DOHH2 (cell line): ENCODE measurements at regions not wholly inside any gene's neighbourhood (a gene's known extent, or its start where the extent isn't known, plus 50 kb on each side); places are given as distances from the start of the nearest gene placed in this dataset.

Source experiments
- EZH2phosphoT487 ChIP-seq: fragments of 200-600 bp; sonication (generic); IDR thresholded peaks from 2 replicates; pipeline ENCODE4 v1.6.1; 2017; ENCODE audit warnings: borderline replicate concordance, mild to moderate bottlenecking, antibody characterized with exemption, low read length, moderate library complexity, mixed read lengths
- TF ChIP-seq, protein P1 (sequence below): fragments of 200-600 bp; sonication (generic); IDR thresholded peaks from one replicate; pipeline ENCODE4 v1.5.1; 2014; ENCODE audit warnings: antibody characterized with exemption, mild to moderate bottlenecking, low read depth, low read length; ENCODE audit not compliant: poor library complexity, severe bottlenecking

DNA sequence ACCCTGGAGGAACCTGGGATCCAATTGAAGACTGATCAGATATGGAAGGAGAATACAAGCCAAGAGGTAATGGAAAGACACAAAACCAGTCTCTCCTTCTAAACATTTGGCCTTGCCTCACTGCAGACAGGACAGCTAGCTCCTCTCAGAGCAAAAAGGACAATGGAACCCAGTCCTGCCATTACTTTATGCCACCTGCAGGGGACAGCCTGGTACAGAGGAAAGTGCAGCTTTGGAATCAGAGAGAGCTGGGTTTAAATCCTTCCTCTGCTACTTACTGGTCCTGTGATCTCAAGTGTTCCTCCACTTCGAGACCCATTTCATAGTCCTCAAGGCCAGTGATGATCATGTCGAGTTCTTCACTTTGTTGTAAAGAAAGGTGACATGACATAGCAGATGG lies 159.4 kb upstream of the SMAD3 start:
- TF ChIP-seq, protein P1, sequence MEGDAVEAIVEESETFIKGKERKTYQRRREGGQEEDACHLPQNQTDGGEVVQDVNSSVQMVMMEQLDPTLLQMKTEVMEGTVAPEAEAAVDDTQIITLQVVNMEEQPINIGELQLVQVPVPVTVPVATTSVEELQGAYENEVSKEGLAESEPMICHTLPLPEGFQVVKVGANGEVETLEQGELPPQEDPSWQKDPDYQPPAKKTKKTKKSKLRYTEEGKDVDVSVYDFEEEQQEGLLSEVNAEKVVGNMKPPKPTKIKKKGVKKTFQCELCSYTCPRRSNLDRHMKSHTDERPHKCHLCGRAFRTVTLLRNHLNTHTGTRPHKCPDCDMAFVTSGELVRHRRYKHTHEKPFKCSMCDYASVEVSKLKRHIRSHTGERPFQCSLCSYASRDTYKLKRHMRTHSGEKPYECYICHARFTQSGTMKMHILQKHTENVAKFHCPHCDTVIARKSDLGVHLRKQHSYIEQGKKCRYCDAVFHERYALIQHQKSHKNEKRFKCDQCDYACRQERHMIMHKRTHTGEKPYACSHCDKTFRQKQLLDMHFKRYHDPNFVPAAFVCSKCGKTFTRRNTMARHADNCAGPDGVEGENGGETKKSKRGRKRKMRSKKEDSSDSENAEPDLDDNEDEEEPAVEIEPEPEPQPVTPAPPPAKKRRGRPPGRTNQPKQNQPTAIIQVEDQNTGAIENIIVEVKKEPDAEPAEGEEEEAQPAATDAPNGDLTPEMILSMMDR, result peak; percentile 26
- no peak for TF ChIP-seq EZH2phosphoT487
